NCI-H2227 (cell line): ENCODE measurements at regions not wholly inside any gene's neighbourhood (a gene's known extent, or its start where the extent isn't known, plus 50 kb on each side); places are given as distances from the start of the nearest gene placed in this dataset.
"Not testable (repeated sequence)": the region's sequence is repeated elsewhere in the genome, so short reads cannot be mapped to it uniquely, and the experiment has no call there.

Experiments used
- DNase-seq: peaks from one replicate; lab custom pipeline; 2025; ENCODE audit not compliant: unreplicated experiment; lab: John Stamatoyannopoulos, UW

DNA sequence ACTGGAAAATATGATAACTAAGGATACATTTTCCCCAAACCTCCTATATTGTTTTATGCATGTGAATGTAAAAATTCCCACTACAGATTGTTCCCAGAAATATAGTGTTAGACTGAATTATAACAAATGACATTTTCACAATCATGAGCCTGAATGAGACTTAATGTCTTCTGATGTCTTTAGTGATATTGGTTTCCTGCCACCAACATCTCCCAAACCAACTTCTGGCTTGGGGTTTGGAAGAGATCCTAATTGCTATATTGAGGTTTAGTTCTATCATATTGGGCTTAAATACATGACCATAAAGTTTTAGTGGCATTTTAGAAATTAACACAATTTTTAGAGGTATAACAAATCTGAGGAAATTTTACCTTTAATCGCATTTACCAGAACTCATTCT is 445.3 kb upstream of the CCDC54 start:
- DNase-seq, result no peak

DNA sequence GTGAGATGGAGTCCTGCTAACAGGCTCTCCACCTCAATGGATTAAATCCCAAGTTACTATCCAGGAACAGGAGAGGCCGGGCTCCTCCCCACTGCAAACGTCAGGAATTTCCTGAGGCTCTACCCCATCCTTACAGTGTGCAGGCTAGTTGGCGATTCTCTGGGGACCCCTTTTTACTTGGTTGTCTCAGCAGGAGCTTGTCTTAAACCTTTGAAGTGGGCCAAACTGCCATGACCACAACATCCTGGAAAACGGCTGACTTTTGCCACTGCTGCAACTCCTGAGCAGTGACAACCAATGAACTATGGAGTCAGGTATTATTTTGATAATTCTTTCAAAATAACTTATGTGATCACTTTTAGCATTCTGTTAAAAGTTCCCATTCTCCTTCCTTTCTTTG is 440.9 kb upstream of the CCDC54 start:
- no peak for DNase-seq

DNA sequence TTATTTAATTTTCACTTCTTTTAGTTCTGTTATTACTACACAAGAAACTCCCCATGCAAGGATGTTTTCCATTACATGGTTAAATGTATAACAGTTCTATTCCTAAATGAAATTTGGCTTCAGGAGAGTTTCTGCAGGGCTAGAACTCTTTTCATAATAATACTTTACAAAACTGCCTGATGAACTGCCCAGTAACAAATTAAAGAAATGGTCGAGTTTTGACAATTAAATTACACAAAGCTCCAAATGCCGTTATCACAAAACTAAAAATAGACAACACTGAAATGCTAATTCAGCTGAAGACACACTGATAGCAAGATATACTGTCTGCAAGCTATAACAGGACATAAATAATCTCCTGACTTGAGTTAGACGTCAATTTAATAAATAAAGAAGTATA is 435.2 kb upstream of the CCDC54 start:
- DNase-seq, result no peak

DNA sequence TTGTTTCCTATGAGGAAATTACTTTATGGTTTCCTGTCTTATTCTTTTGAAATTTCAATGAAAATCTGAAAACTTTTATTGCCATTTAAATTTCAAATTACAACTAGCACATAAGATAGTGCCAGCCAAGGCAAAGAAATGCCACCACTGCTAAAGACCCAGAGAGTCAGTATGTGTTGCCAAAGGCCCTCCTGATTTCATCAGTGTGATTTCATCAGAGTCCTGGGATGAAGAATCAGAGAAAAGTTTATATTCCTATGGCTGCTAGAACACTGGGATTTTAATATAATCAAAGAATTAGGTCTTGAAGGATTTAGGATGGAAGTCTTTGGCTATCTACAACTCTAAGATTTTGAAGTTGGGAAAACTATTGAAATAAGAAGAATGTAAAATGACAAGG is 434.2 kb upstream of the CCDC54 start:
- no peak for DNase-seq

DNA sequence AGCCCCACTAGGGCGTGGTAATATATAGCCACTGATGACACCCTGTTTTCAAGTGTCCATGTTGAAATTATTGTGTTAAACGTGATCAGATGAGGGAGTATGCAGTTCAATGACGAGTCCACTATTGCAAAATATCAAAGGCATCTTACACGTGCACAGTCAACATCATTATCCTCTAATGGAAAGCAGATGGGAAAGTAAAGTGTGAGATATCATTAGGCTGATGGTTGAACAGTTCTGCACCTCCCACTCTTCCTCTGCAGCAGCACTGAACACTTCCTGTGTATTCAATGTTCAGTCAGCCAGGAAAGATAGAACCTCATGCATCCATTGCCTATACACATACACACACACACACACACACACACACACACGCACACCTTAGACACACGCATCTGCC is 431.8 kb upstream of the CCDC54 start:
- DNase-seq, result no peak

DNA sequence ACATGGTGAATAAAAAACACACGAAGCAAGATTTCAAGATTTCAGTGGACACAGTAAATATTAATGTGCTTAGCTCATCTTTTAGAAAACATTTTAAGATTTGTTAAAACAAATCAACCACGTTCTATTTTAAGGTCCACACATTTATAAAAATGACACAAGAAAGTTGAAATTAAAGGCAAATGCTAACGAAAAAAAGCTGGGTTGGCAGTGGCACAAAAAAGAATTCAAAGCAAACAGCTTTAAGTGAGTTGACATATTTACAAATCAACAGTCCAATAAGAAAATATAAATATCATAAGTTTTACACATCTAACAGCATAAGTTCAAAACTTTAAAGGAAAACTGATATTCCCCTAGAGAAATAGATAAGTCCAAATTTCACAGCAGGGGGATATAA is 430.4 kb upstream of the CCDC54 start:
- no peak for DNase-seq

DNA sequence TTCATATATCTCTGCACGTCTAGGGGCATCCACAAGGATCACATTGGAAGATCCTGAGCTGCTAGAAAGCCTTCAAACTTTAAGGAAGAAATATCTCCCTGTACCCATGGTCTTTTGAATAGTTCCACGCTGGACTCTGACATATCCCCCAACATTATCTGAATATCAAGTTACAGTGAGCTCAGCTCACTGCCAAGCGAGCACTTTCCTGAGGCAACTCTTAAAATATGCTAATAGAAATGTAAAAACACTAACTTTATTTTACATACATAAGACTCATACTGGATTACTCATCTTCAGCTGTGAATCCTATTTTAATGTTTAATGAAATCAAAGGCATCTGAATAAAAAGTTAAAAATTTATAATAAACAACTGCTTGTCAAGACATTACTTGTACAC is 420.2 kb upstream of the CCDC54 start:
- no peak for DNase-seq

DNA sequence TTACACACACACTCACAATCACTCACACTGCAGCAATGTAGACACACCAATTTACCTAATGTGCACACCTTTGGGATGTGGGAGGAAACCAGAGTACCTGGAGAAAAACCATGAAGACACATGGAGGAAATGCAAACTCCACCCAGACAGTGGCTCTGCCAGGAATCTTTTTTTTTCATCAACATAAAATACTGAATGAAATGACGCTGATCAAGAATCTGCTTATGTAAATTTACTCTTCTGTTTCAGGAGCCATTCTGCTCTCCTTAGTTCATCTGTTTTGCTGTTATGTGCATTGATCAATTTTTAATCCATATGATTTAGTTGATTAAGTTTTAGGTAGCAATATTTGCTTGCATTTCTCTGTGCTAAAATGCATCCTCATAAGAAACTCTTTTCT is 414.2 kb upstream of the CCDC54 start:
- DNase-seq, result no peak

DNA sequence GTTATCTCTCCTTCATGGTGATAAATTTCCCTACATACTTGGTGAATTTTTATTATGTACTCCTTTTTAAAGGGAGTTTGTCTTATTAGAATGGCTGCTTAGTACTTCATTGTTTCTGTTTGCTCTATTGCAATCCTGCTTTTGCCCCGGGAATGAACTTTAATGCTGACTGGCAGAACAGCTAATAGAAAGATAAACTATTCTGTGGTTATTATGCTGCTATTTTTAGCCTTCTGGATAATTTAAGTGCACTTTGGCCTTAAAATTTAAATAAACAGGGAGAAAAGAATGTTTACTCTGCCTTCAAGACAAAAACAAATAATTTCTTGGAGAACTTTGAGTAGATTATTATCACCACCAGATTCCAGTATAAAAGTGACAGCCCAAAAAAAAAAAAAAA is 413.8 kb upstream of the CCDC54 start:
- DNase-seq, result no peak

DNA sequence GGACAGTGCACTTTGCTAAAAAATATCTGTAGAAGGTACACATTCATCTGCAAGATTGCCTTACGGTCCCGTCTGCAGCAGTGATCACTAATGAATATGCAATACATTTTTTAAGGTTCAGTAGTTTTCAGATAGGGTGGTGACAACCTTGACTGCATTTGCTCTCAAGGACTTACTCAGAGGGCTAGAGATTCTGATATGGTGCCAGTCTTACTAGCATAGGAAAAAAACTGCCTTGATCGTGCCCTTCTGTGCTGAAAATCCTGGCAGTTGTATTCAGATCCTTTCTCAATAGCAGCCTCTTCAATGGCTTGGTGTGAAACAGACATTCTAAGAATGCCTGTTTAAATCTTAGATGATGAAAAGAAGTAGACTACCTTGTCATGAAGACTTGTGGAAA is 411.9 kb upstream of the CCDC54 start:
- no peak for DNase-seq

DNA sequence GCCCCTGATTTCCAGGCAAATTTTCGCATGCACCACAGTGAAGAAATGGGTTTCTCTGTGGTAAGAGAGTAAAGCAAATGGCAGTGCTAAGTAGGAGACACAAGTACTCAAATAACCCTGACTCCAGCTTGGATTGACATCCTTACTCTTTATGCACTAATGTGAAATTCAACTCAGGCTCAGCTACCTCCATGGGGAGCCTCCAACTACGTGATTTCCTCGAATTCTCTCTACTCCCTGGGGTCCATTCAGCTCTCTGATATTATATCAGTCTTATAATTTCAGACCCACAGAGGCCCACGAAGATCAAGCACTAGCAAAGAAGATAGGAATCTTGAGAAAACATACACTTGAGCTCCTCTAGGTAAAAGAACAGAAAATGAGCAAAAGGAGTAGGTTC is 407.6 kb upstream of the CCDC54 start:
- no peak for DNase-seq

DNA sequence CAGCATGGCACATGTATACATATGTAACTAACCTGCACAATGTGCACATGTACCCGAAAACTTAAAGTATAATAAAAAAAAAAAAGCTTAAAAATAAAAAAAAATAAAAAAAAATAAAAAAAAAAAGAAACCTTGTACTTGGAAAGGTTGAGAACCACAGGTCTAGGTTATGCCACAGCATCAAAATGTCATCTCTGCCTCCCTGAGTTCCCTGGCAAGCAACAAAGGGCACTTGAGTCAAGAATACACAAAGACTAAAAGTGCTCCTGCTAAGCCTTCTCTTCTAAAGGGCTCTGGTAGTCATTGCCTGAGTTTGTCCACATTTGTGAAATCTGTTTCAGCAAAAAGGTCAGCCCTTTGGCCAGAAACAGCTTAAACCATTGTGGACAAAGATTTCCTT is 395.8 kb upstream of the CCDC54 start:
- DNase-seq, result no peak

DNA sequence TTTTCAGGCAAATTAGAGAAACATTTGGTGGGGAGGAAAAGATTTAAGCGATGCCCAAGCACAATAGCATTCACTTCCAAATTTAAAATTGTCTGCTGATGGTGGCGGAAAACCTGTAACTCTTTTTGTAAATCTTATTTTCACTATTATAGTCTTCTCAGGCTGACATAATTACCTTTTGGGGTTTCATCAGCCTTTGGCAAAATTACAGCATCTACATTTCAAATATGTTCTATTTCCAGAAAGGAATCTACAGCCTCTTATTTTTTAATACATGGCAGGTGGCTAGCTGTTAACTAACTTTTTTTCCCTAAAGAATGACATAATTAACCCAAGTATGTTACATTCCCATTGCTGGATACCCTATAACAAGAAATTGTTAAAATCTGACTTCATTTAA is 391.5 kb upstream of the CCDC54 start:
- no peak for DNase-seq

DNA sequence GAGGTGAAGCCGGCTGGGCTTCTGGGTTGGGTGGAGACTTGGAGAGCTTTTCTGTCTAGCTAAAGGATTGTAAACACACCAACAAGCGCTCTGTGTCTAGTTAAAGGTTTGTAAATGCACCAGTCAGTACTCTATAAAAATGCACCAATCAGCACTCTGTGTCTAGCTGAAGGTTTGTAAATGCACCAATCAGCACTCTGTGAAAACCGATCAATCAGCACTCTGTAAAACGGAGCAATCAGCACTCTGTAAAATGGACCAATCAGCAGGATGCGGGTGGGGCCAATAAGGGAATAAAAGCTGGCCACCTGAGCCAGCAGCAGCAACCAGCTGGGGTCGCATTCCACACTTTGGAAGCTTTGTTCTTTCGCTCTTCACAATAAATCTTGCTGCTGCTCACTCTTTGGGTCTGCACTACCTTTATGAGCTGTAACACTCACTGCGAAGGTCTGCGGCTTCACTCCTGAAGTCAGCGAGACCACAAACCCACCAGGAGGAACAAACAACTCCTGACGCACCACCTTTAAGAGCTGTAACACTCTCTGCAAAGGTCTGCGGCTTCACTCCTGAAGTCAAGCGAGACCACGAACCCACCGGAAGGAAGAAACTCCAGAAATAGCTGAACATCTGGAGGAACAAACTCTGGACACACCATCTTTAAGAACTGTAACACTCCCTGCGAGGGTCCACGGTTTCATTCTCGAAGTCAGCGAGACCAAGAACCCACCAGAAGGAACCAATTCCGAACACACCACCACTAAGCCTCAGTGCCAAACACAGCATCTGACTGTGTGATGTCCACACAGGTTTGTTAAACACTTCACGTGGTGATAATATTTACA is 378.2 kb upstream of the CCDC54 start:
- DNase-seq, result not testable (repeated sequence)

DNA sequence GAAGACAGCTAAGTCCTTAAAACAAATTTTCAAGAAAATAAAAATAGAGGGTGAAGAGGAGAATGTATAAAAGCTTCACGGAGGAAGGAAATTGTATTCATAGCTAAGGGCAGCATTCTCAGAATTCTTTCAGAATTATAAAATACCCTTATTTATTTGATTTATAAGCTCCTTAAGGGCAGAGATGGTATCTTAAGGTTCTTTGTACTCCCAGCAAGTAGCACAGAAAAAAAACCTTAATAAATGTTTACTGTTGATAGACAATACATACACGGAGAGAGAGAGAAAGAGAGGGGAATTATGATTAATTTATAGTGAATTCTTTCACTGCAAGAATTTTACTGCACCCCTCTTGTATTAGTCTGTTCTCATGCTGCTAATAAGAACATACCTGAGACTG is 375.6 kb upstream of the CCDC54 start:
- no peak for DNase-seq

DNA sequence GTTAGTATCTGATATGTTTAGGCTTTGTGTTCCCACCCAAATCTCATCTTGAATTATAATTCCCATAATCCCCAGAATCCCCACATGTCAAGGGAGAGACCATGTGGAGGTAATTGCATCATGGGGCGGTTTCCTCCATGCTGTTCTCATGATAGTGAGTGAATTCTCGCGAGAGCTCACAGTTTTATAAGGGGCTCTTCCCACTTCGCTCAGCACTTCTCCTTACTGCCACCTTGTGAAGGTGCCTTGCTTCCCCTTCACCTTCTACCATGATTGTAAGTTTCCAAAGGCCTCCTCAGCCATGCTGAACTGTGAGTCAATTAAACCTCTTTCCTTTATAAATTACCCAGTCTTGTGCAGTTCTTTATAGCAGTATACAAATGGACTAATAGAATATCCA is 371.9 kb upstream of the CCDC54 start:
- DNase-seq, result not testable (repeated sequence)

DNA sequence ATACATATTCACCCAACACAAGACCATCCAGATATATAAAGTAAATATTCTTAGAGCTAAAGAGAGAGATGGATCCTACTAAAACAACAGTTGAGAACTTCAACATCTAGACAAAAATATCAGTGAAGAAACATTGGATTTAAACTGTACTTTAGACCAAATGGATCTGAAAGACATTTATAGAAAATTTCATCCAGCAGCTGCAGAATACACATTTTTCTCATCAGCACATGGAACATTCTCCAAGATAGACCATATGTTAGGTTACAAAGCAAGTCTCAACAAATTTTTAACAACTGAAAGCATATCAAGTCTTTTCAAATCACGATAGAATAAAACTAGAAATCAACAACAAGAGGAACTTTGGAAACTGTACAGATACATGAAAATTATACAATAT is 369.0 kb upstream of the CCDC54 start:
- DNase-seq, result no peak

DNA sequence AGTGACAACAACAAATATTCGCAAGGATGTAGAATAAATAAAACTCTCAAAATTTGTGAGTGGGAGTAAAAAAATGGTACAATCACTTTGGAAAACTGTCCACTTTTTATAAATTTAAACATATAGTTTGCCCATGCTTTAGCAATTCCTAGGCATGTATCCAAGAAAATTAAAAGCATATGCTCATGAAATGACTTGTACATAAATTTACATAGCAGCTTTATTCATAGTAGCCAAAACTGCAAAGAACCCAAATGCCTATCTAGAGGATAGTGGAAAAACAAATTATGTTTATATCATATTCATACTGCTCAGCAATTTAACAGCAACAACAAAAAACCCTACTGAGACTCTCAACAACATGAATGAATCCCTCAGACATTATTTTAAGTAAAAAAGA is 363.6 kb upstream of the CCDC54 start:
- DNase-seq, result no peak

DNA sequence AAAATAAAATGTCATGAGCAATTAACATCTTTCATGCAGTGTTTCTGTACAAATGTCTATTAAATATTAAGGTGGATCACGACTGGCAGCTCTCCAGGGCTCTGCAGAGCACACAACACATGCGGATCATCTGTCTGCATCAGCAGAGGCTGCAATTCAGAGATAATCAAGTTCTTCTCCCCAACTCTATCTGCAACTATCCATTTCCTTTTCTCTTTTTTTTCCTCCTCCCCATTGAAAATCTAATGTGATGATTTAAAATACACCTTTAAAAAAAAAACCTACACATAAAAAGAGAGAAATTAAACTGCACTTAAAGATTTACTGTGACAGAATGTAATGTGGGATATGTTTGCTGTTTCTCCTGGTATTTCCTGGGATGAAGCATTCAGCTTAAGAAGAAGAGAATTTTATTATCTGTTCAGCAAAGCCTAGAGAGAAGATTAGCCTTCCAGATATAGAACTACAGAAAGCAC is 352.6 kb upstream of the CCDC54 start:
- DNase-seq, result no peak

DNA sequence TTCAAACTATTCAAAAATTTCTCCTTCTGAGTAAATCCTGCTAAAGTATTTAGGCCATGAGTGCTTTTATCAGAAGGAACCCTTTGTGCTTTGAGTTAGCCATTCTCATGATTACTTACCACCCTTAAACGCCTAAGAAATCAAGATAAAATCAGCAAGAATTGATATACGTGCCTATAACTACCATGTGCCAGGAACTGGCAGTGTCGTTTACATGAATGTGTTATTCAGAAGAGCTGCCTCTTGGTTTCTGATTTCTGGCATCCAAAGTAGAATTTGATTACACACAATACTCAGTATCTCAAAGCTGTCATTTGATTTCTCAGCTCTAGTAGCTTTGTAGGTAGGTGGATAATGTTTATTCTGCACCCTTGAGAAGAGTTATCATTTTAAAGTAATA is 351.3 kb upstream of the CCDC54 start:
- no peak for DNase-seq

DNA sequence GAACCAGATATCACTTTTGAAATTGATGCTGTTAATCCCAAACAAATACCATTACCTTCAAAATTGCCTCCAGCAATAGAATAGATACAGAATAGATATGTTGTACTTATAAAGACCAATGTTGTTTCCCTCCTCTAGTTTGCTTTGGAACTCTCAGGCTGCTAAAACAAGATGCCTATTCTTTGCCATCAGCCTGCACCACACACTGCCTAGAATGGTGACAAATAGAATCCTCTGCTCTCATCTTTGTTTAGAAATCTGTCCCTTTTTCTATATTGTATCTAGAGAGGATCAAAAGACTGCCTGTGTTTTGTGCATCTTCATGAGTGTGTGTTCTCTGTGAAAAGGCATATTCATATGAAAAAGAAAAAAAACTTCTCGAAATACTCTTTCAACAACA is 349.2 kb upstream of the CCDC54 start:
- DNase-seq, result no peak

DNA sequence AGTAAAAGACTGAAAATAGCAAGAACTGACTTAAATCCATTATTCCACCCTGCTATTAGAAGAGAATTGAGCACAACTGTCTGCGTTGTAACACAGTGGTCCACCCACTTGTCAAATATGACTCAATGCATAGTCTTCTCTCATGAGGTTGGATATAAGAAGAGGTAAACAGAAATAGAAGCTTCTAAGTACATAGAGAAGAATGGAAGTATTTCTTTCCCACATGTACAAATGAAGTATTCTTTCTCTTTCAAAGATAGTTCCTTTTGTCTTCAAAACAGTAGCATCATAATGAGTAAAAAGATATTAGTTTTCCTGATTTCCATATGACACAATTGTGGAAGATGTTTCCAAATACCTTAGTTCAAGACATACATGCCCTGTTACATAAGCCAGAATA is 348.6 kb upstream of the CCDC54 start:
- no peak for DNase-seq

DNA sequence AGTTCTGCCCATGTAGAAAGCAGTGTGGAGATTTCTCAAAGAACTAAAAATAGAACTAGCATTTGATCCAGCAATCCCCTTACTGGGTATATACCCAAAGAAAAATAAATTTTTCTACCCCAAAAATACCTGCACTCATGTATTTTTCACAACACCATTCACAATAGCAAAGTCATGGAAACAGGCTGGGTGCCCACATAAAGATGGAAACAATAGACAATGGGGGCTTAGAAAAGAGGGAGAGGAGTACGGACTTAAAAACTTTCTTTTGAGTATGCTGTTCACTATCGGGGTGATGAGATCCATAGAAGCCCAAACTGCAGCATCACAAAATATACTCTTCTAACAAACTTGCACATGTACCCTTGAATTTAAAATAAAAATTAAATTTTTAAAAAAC is 345.1 kb upstream of the CCDC54 start:
- DNase-seq, result no peak
